CD4-positive, alpha-beta memory T cell (primary cell): ENCODE measurements at regions not wholly inside any gene's neighbourhood (a gene's known extent, or its start where the extent isn't known, plus 50 kb on each side); places are given as distances from the start of the nearest gene placed in this dataset.

Experiments used
- CTCF ChIA-PET: fragments of 350-600 bp; sonication (Branson Sonifier 250); formaldehyde crosslinking; loops from one replicate; lab custom pipeline; 2021; ENCODE audit warnings: inconsistent platforms; ENCODE audit not compliant: partially characterized antibody; lab: Charles Lee
- POLR2A ChIA-PET: fragments of 350-600 bp; sonication (Branson Sonifier 250); formaldehyde crosslinking; loops from one replicate; lab custom pipeline; 2021; ENCODE audit not compliant: partially characterized antibody; lab: Charles Lee
- DNase-seq, 5 donors: peaks; one replicate each; pipeline versions ENCODE4 v3.0.0 to v3.0.0-alpha.2; 2020 to 2022; ENCODE audit warnings: mixed read lengths in 1 of 5
- H3K27ac ChIP-seq: one replicate; pipeline ENCODE4 v1.7.0; 2013; ENCODE audit warnings: low read depth, low read length
- H3K27me3 ChIP-seq: 2 replicates; pipeline ENCODE4 v1.7.0; 2013; ENCODE audit warnings: mild to moderate bottlenecking, low read length, moderate library complexity; ENCODE audit not compliant: insufficient read depth
- H3K36me3 ChIP-seq: 2 replicates; pipeline ENCODE4 v1.7.0; 2013; ENCODE audit warnings: mild to moderate bottlenecking, low read length, moderate library complexity; ENCODE audit not compliant: insufficient read depth
- H3K4me1 ChIP-seq: 2 replicates; pipeline ENCODE4 v1.7.0; 2013; ENCODE audit warnings: mild to moderate bottlenecking, low read length, moderate library complexity; ENCODE audit not compliant: insufficient read depth
- H3K4me3 ChIP-seq, 2 donors: one replicate each; pipeline ENCODE4 v1.7.0; 2013; ENCODE audit warnings: low read length in 2 of 2, mild to moderate bottlenecking in 1 of 2
- H3K9me3 ChIP-seq, 2 donors: one replicate each; pipeline ENCODE4 v1.7.0; 2013; ENCODE audit warnings: low read length in 2 of 2, control low read depth in 1 of 2; ENCODE audit not compliant: control insufficient read depth in 1 of 2
- H3K27ac Mint-ChIP-seq, 7 donors: one replicate each; pipeline ENCODE4 v1.8.0; 2020 to 2021; ENCODE audit warnings: mixed read lengths in 7 of 7, mild to moderate bottlenecking in 6 of 7, inconsistent platforms in 3 of 7, moderate library complexity in 3 of 7
- H3K27me3 Mint-ChIP-seq, 2 donors: one replicate each; pipeline ENCODE4 v1.8.0; 2020 to 2021; ENCODE audit warnings: mixed read lengths in 2 of 2
- H3K36me3 Mint-ChIP-seq, 2 donors: one replicate each; pipeline ENCODE4 v1.8.0; 2020 to 2021; ENCODE audit warnings: mixed read lengths in 2 of 2, inconsistent platforms in 1 of 2, mild to moderate bottlenecking in 1 of 2
- H3K4me1 Mint-ChIP-seq, 4 donors: one replicate each; pipeline ENCODE4 v1.8.0; 2020 to 2021; ENCODE audit warnings: mixed read lengths in 4 of 4, mild to moderate bottlenecking in 1 of 4
- H3K4me3 Mint-ChIP-seq, 8 donors: one replicate each; pipeline ENCODE4 v1.8.0; 2020 to 2021; ENCODE audit warnings: mixed read lengths in 8 of 8, mild to moderate bottlenecking in 7 of 8, moderate library complexity in 6 of 8, inconsistent platforms in 3 of 8
- H3K9me3 Mint-ChIP-seq, 8 donors: one replicate each; pipeline ENCODE4 v1.8.0; 2020 to 2021; ENCODE audit warnings: mixed read lengths in 8 of 8, mild to moderate bottlenecking in 5 of 8, inconsistent platforms in 3 of 8, moderate library complexity in 1 of 8
- intact Hi-C: fragments of 100-400 bp; cut with micrococcal nuclease; formaldehyde crosslinking; loops from one replicate; pipeline ENCODE4 v1.15.1; 2023

DNA sequence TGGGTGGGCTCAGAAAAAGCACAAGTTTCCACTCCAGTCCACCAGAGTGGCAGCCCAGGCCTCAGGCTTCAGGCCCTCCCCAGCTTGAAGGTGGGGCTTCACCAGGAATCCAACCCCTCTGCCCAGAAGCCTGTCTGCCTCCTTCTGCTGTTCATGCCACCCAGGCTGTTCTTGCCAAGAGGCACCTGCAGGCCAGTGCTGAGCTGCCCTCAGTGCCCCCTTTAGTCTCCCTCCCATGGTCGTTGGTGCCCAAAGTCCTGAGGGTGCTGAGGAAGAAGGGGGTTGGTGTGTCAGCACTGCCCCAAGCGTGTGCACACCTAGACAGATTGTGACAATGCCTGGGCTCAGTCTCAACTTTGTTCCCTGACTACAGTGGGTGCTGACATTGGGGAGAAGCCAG is 475.3 kb downstream of the EPHA5 start:
- CTCF ChIA-PET = no interaction called here
- POLR2A ChIA-PET = no interaction called here
- no peak overlapping the region for H3K27ac ChIP-seq
- peaks cover 0 to 21% (median 6%) of the 10 kb centered on the region in 8 donors for H3K9me3 Mint-ChIP-seq
- no peaks in the 10 kb centered on the region for H3K9me3 ChIP-seq
- H3K4me3 Mint-ChIP-seq = no peak overlapping the region
- no peaks in the 10 kb centered on the region for H3K4me1 Mint-ChIP-seq
- H3K4me1 ChIP-seq = no peaks in the 10 kb centered on the region
- H3K27me3 ChIP-seq = no peaks in the 10 kb centered on the region
- H3K36me3 Mint-ChIP-seq = no peaks in the 10 kb centered on the region
- H3K27ac Mint-ChIP-seq = no peak overlapping the region
- DNase-seq = peak in 1 of 5 donors; percentile 23
- intact Hi-C loops = no loop called here
- H3K4me3 ChIP-seq = no peak overlapping the region
- no peaks in the 10 kb centered on the region for H3K27me3 Mint-ChIP-seq
- no peaks in the 10 kb centered on the region for H3K36me3 ChIP-seq

DNA sequence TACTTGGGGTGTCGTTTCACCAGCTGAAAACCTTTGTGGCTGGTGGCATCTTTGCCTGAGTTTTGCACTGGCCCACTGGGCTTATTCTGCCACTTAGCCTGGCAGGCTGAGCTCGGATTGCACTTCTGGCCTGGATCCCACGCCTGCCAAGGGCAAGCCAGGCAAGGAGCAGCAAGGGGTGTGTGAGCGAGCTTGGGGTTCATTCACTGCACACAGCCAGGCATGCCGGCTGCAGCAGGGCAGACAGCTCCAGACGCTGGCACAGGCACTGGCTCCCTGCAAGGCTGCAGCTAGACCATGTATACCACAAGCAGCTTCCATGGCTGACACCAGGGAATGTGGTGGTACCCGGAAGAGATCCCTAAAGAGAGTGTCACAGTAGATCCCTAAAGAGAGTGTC is 476.3 kb downstream of the EPHA5 start:
- no peaks in the 10 kb centered on the region for H3K36me3 Mint-ChIP-seq

DNA sequence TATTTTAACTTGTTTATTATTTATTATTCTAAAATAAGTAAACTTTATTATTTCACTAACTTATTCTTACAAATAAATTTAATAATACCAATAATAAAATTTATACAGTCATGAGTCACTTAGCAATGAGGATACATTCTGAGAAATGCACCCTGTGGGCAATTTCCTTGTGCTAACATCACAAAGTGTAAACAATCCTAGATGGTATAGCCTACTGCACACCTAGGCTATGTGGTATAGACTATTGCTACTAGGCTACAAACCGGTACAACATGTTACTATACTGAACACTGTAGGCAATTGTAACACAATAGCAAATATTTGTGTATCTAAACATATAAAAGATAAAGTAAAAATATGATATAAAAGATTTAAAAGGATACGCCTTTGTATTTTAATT is 479.5 kb downstream of the EPHA5 start:
- DNase-seq = no peak
- peaks cover 0 to 9% (median 4%) of the 10 kb centered on the region in 8 donors for H3K9me3 Mint-ChIP-seq
- no peak overlapping the region for H3K27ac Mint-ChIP-seq
- ChIA-PET CTCF (no interaction called here), POLR2A (no interaction called here)
- no peaks in the 10 kb centered on the region for H3K36me3 Mint-ChIP-seq
- intact Hi-C loops = no loop called here
- H3K4me1 ChIP-seq = no peaks in the 10 kb centered on the region
- H3K4me3 ChIP-seq = no peak overlapping the region
- H3K9me3 ChIP-seq = no peaks in the 10 kb centered on the region
- H3K4me3 Mint-ChIP-seq = no peak overlapping the region
- H3K27ac ChIP-seq = no peak overlapping the region
- H3K27me3 Mint-ChIP-seq = no peaks in the 10 kb centered on the region
- H3K27me3 ChIP-seq = no peaks in the 10 kb centered on the region
- no peaks in the 10 kb centered on the region for H3K4me1 Mint-ChIP-seq
- no peaks in the 10 kb centered on the region for H3K36me3 ChIP-seq

More for the DNA sequence above, 476.3 kb downstream of the EPHA5 start:
- CTCF ChIA-PET = interaction anchor here (0.6 kb wide), 1 partner anchor 152 kb away, joined by 3 read pairs; no protein-coding TSS in a partner anchor
- H3K36me3 ChIP-seq = no peaks in the 10 kb centered on the region
- POLR2A ChIA-PET = no interaction called here
- intact Hi-C loops = no loop called here
- no peak overlapping the region for H3K27ac ChIP-seq
- Mint-ChIP-seq H3K9me3 (peaks cover 0 to 17% (median 6%) of the 10 kb centered on the region in 8 donors), H3K4me3 (no peak overlapping the region), H3K4me1 (no peaks in the 10 kb centered on the region), H3K27ac (no peak overlapping the region), H3K27me3 (no peaks in the 10 kb centered on the region)
- no peaks in the 10 kb centered on the region for H3K27me3 ChIP-seq
- H3K9me3 ChIP-seq = no peaks in the 10 kb centered on the region
- no peaks in the 10 kb centered on the region for H3K4me1 ChIP-seq
- DNase-seq = no peak
- no peak overlapping the region for H3K4me3 ChIP-seq

DNA sequence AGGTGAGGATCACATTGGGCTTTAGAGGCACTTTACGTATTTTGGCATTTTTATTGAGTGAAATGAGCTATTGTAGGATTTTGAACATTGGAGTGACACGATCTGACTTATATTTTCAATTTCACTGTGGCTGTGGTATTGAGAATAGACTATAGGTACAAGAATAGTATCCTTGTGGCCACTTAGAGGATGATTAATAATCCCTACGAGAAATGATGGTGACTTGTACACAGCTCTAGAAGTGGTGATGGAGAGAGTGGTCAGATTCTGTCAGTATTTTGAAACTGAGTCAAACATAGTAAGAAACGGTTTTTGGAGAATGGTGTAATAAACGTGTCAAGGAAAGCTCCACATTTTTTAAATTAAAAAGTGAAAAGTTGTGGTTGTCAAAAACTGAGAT is 494.7 kb downstream of the EPHA5 start:
- H3K4me3 Mint-ChIP-seq = peak overlapping the region in 1 of 8 donors; percentile 10
- Histone ChIP-seq H3K9me3 (no peaks in the 10 kb centered on the region), H3K27ac (no peak overlapping the region), H3K4me1 (no peaks in the 10 kb centered on the region), H3K27me3 (no peaks in the 10 kb centered on the region), H3K36me3 (no peaks in the 10 kb centered on the region), H3K4me3 (no peak overlapping the region)
- no peaks in the 10 kb centered on the region for H3K4me1 Mint-ChIP-seq
- no peak for DNase-seq
- peaks cover 0 to 14% (median 7%) of the 10 kb centered on the region in 8 donors for H3K9me3 Mint-ChIP-seq
- ChIA-PET CTCF (no interaction called here), POLR2A (no interaction called here)
- no peaks in the 10 kb centered on the region for H3K27me3 Mint-ChIP-seq
- intact Hi-C loops = no loop called here
- no peaks in the 10 kb centered on the region for H3K36me3 Mint-ChIP-seq
- no peak overlapping the region for H3K27ac Mint-ChIP-seq

DNA sequence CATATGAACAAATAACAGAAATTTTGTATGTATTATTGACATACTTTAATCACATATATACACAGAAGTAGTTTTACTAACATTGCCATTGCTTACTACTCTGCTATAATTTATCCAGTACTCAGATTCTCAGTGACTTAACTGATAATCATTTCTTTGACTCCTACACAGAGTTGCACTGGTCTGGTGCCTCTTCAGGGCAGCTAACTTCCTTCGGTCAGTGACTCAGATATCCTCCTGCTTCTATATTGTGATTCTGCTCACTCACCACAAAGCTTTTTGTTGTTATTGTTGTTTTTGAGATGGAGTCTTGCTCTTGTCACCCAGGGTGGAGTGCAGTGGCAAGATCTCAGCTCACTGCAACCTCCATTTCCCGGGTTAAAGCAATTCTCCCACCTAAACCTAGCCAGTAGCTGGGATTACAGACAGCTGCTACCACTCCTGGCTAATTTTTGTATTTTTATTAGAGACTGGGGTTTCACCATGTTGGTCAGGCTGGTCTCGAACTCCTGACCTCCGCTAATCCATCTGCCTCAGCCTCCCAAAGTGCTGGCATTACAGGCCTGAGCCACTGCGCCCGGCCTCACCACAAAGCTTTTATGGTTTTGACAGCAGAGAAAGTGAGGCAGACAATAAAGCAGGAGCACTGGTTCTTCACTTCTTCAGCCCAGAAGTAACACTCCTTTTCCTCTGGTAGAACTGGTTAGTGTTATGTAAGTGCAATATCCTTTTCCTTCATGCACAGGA is 499.3 kb downstream of the EPHA5 start:
- intact Hi-C loops = no loop called here
- Mint-ChIP-seq H3K4me1 (no peaks in the 10 kb centered on the region), H3K27ac (no peak overlapping the region), H3K27me3 (no peaks in the 10 kb centered on the region), H3K36me3 (no peaks in the 10 kb centered on the region), H3K9me3 (peaks cover 0 to 17% (median 7%) of the 10 kb centered on the region in 8 donors), H3K4me3 (no peak overlapping the region)
- DNase-seq = no peak
- CTCF ChIA-PET = no interaction called here
- Histone ChIP-seq H3K9me3 (no peaks in the 10 kb centered on the region), H3K27ac (no peak overlapping the region), H3K27me3 (no peaks in the 10 kb centered on the region), H3K36me3 (no peaks in the 10 kb centered on the region), H3K4me3 (no peak overlapping the region), H3K4me1 (no peaks in the 10 kb centered on the region)
- POLR2A ChIA-PET = interaction anchor here (0.6 kb wide), 1 partner anchor 272 kb away, joined by 5 read pairs; no protein-coding TSS in a partner anchor

DNA sequence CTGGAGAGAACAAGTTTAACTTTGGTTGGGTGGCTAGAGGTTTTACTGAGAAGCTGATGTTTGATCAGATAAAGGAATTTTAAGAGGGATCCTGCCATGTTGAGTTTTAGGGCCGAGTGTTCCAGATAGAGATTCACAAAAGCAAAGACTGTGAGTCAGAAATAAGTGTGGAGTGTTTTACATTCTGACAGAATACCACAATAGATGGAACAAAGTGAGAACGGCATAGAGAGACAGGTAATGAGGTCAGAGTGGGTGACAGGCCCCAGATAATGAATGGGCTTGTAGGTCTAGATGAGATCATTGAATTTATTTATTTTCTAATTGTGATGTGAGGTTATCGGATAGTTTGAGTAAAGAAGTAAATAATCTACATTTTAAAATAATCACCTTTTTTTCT is 502.6 kb downstream of the EPHA5 start:
- Histone ChIP-seq H3K4me1 (no peaks in the 10 kb centered on the region), H3K27me3 (no peaks in the 10 kb centered on the region), H3K4me3 (no peak overlapping the region), H3K9me3 (no peaks in the 10 kb centered on the region), H3K27ac (no peak overlapping the region), H3K36me3 (no peaks in the 10 kb centered on the region)
- Mint-ChIP-seq H3K36me3 (no peaks in the 10 kb centered on the region), H3K27me3 (no peaks in the 10 kb centered on the region), H3K4me3 (no peak overlapping the region), H3K4me1 (no peaks in the 10 kb centered on the region), H3K27ac (no peak overlapping the region), H3K9me3 (peaks cover 0 to 4% (median under 1%) of the 10 kb centered on the region in 8 donors)
- intact Hi-C loops = no loop called here
- CTCF ChIA-PET = no interaction called here
- no peak for DNase-seq
- POLR2A ChIA-PET = no interaction called here

DNA sequence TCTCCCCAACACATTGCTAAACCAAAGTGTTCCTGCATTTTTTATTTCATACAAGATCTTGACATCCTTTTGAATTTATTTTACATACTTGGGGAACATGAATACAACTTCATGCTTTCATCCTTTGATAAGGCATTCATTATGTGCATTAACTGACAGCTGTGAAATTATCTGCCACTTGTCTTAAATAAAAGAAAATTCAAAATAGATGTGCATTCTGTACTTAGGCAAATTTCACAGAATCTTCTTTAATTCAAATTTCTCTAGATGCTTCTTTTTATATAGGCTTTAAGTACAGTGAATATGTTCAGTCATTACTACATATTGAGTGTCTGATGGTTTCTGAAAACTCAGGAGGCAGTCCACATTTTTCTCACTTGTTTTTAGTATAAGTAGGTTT is 518.1 kb downstream of the EPHA5 start:
- H3K27ac Mint-ChIP-seq = no peak overlapping the region
- H3K36me3 Mint-ChIP-seq = no peaks in the 10 kb centered on the region
- Histone ChIP-seq H3K4me1 (no peaks in the 10 kb centered on the region), H3K4me3 (no peak overlapping the region), H3K27me3 (no peaks in the 10 kb centered on the region), H3K36me3 (no peaks in the 10 kb centered on the region), H3K27ac (no peak overlapping the region), H3K9me3 (no peaks in the 10 kb centered on the region)
- intact Hi-C loops = no loop called here
- DNase-seq = no peak
- H3K4me3 Mint-ChIP-seq = no peak overlapping the region
- no peaks in the 10 kb centered on the region for H3K4me1 Mint-ChIP-seq
- CTCF ChIA-PET = no interaction called here
- H3K27me3 Mint-ChIP-seq = no peaks in the 10 kb centered on the region
- H3K9me3 Mint-ChIP-seq = peaks cover 0 to 11% (median 4%) of the 10 kb centered on the region in 8 donors
- POLR2A ChIA-PET = no interaction called here
